HG02852 (cell line): ENCODE measurements at regions not wholly inside any gene's neighbourhood (a gene's known extent, or its start where the extent isn't known, plus 50 kb on each side); places are given as distances from the start of the nearest gene placed in this dataset.
"Not testable (repeated sequence)": the region's sequence is repeated elsewhere in the genome, so short reads cannot be mapped to it uniquely, and the experiment has no call there.

ENCODE experiments used
- ATAC-seq: cut with Tn5 transposase; IDR thresholded peaks from one replicate; pipeline ENCODE4 v1.9.1; 2021; ENCODE audit warnings: mild to moderate bottlenecking, moderate library complexity; ENCODE audit not compliant: unreplicated experiment

DNA sequence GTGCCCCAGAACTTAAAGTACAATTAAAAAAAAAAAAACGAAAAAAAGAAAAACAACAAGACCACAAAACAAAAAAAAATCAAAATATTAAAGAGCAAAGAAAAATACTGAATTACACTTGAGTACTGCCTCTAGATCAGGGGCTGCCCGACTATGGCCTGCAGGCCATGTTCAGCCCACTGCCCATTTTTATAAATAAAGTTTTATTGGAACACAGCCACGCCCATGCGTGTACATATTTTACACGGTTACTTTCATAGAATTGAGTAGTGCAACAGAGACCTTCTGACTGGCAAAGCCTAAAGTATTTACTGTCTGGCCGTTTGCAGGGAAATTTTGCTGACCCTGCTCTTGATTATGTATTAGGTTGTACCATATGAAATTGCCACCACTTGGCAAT lies 130.5 kb downstream of the ATXN3L start:
- ATAC-seq: no peak

DNA sequence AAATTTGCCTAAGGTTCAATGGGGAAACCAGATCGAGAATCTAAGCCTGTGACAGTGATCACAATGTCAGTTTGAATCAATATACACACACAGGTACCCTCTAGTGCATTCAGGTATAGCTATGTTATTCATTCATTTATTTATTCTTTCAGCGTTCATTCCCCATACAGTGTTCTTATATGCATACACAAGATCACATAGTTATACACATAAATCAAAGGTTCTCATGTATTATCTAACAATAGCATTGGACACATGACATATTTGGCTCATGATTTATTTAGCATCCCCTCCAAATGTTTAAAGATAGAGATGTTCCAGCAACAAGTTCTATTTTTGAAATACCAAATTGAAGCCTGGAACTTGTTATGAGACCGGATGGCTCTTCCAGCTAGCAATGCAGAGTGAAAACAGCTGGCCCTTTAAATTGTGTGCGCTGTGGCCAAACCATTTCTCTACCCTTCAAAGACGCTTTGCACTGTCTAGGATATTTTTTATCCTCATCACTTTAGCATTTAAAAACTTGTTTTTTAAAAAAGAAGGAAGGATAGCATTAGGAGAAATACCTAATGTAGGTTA lies 131.0 kb downstream of the ATXN3L start:
- ATAC-seq: no peak

DNA sequence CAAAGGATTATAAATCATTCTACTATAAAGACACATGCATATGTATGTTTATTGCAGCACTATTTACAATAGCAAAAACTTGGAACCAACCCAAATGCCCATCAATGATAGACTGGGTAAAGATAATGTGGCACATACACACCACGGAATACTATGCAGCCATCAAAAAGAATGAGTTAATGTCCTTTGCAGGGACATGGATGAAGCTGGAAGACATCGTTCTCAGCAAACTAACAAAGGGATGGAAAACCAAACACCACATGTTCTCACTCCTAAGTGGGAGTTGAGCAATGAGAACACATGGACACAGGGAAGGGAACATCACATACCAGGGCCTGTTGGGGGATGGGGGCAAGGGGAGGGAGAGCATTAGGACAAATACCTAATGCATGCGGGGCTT lies 133.2 kb downstream of the ATXN3L start:
- not testable (repeated sequence) for ATAC-seq

DNA sequence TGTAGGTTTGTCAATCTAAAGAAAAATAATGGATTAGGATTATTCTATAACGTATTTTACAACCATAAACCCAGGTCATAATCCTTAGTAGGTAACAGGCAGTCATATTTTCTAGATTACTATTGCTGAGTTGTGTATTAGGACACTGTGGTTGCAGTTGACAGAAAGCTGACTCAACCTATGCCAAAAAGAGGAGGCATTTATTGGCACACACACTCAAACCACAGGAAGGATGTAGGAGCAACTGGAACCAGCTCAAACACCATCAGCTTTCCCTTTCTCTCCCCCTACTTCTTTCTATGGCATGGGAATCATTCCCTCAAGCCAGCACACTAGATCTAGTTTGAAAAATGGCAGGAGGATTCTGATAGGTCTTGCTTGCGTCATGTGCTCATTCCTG lies 136.4 kb upstream of the FAM9C start:
- no peak for ATAC-seq

DNA sequence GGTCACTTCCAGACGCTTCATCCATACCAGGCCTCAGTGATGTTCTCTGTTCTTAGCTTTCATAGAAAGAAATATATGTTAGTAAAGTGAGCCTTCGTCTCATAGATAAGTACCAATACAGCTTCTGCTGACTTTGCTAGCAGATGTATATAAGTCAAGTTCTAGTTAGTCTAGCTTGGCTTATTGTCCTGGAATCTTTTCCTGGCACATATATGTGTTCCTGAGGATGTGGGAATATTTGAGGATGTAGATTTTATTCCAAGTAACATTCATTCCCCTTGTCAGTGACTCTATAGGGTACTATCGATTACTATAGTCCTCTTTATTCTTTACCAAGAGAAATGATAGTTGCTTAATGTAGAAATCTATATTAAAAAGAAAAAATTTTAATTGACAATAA lies 135.2 kb upstream of the FAM9C start:
- ATAC-seq: no peak

DNA sequence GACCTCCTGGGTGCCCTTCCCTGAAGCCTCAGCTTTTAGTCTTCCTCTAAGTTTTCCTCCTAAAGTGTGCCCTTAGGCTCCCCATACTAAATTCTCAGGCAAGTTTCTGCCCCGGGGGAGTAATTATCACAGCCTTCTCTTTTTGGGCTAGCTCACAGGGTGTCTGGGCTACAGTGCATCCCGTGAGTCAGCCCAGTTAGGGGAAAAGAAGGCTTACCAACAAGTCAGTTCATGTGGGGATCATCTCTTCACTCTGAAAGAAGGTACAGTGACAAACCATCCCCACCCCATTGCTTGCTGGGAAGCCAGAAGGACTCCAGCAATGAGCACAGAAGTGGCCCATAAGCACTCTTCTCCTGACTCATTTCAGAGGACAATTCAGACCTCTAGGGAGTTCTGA lies 134.7 kb upstream of the FAM9C start:
- no peak for ATAC-seq

DNA sequence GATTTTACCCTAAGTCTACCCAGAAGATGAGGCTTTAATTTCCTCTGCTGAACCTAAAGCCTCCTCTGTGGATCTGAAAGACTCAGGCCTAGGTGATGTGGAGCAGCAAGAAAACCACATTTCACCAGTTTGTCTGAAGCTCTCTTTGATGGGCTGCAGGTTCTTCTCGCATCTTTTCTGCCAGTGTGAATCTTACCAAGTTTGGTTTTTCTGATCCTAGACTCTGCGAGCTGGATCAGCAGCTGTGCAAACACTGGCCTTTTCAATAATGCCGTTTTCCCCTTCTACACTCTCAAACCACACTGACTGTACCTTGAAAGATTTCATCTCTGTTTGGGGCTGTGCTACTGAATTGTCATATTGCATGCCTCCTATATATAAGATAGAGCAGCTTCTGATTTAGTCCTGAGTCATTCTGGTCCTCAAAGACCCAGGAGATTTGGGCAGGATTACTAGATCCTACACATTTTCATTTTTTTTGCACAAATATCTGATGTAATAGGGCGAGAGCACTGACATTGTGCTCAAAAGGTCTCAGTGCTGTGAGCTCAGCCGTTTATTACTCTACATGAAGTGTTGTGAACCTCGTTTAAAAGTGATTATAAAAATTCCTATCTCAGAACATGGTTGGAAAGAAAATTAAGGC lies 133.6 kb upstream of the FAM9C start:
- ATAC-seq: no peak

DNA sequence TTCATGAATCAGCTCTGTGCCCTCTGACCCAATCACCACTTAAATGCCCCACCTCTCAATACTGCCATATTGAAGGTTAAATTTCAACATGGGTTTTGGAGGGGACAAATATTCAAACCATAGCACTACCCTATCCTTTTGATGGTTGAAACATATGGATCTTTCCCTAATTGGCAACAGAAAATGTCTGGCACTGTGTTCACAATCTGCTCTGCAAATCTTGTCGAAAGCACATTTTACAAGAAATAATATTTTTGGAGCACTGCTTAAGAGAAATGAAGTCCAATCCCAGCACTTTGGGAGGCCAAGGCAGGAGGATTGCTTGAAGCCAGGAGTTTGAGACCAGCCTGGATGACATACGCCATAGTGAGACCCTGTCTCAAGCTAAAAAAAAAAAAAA lies 130.6 kb upstream of the FAM9C start:
- ATAC-seq: no peak

DNA sequence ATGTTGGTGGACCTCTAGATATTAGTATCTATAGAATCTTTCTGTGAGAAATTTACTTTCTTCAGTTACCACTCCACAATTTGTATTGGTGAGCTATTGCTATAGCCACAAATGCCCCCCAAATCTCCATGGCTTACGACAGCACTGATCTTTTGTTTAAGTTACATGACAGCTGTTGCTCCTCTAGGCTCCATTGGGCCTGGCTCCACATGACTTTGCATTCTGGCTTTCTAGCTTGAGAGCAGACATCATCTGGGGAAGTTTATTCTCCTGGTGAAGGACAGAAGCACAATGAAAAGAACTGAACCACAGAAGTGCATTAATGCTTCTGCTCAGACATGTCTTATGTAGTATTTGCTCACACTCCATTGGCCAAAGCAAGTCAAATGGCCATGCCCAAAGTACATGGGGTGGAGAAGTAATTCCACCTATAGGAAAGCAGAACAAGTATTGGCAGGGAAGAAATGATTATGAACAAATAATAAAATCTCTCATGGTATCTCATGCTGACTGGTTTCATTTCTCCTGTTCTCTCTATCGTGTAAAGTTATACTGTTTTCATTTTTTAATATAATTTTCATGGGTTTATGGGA lies 126.6 kb upstream of the FAM9C start:
- no peak for ATAC-seq

DNA sequence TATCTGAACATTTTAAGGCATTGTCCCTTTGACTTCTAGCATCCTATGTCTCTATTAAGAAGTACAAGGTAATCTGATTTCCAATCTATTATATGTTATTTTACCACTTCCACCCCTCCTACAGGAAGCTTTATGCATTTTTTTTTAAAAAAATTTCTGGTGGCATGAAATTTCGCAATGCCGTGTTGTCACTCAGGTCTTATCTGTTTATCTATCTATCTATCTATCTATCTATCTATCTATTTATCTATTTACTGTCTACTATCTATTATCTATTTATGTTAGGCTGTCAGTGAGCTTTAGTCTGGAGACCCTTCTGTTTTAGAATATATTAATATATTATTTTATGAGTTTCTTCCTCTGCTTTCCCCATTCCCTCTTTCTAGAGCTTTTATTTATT lies 125.3 kb upstream of the FAM9C start:
- no peak for ATAC-seq

DNA sequence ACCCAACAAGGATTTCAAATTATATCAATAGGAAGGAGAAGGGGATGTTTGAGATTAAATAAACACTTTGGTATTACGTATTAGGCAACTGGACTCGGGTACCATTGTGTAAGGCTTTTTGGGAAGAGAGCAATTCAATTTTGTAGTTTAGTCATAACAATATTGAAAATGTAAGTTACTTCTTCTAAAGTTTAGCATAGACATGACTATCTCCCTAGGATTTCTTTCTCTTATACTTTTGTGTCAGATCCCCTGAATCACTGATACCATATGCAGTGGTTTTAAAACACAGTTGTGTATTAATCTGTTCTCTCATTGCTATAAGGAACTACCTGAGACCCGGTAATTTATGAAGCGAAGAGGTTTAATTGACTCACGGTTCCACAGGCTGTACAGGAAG lies 123.8 kb upstream of the FAM9C start:
- ATAC-seq: no peak

DNA sequence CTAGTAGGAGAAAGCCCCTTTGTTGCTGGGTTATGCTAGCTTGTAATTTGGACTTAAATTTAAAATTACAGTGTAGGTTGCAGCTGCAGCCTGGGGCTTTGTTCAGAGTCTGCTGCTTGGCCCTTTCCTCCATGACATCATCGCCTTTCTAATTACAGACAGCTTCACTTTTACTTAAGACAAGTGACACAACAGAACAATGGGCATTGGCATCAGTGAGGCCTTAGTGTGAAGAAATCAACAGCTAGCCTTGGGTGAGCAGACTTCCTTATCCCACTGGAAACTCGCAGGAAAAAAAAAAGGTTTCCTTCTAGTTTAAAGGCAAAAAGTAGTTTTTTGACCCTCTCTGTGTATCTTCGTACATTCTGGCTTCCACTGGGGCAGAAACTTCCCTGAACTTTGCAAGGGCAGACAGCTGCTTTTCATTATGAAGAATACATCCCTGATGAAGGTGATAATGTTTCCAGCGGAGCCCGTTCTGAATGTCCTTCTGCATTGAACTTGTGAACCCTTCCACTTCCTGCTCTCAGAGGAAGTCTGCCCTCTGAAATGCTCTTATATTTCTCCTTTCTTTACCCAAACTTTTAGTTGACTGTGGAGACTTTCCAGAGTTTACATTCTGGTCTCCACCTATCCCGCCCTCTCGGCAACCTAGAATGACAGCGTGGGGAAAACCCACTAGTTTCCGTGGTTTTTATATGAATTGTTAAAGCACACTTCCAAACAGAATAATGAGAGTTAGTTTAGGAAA lies 123.2 kb upstream of the FAM9C start:
- no peak for ATAC-seq

DNA sequence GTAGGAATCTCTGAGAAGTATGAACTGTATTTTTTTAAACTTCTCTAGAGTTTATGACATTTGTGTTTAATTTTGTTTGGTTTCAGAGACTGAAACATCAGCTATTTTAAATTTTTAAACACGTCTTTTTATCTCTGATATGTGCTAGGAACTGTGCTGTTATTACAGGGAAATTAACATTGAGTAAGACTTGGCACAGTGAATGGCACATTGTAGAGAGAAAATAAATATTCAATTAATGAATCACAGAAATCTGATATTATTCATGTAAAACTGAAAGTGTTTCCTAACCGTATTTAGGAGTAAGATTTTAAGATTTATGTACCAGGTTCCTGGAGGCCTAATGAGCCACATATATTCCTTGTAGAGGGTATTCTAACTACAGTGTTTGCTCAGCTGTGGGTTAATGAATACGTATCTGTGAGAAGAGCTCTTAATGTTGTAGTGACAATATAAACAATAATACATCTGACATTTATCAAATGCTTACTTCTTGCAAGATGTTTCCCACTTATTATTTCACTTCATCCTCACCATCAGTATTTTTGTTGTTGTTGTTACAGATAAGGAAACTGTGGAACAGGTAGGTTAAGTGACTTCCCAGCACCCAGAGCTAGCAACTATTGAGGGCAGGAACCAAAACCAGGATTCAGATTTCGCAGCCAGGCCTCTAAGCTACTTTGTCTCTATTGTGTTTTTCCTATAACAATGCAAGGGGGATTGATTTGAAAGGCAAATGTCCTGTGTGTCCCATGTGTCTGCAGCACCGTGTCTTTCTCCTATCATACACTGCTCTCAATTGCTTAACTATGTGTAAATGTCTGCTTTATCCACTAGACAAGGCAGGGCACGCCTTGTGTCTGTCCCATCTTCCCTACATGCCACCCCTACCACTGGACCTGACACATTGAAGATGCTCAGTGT lies 121.1 kb upstream of the FAM9C start:
- ATAC-seq: no peak

DNA sequence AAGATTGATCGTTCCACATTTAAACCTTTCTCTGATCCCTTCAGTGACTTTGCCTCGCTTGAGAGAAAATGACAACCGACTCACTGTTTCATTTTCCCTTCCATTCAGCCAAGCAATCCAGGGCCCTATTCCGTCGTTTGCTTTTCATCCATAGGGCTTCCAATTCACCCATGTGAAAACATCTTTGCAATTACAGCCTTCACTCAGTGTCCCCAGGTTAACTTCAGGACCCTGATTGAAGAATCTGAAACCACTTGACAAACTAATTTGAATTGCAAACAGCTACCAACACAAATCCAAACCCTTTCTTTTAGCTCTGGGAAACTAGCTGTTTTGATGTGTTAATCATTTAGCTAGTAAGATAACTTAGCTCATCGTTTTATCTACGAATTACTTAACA lies 120.2 kb upstream of the FAM9C start:
- no peak for ATAC-seq

DNA sequence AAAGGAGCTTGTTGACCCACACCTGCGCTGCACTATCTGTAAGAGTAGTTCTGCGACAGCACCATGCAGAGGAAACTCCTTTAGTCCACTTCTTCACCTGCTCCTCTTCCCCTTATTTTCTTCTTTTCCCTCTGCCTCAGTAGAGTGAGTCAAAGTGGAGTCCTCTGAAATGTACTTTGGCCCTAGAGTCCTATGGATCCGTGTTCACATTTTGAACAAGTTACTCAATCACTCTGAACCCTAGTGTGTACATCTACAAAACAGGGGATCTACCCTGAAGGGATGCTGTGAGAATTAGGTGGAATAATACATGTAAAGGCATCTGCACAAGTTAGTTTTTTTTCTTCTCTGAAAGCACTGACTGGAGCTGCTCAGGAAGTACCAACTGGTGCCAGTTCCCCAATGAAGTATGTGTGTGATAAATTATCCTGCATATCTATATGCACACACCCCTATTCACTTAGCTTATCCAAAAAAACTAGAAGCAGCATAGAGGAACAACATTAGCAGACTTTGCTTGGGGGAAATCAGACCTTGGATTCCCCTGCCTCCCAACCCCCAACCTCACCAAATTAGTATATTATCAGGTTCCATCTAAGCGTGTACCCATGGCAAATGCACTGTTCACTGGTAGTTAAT lies 118.5 kb upstream of the FAM9C start:
- ATAC-seq: no peak

DNA sequence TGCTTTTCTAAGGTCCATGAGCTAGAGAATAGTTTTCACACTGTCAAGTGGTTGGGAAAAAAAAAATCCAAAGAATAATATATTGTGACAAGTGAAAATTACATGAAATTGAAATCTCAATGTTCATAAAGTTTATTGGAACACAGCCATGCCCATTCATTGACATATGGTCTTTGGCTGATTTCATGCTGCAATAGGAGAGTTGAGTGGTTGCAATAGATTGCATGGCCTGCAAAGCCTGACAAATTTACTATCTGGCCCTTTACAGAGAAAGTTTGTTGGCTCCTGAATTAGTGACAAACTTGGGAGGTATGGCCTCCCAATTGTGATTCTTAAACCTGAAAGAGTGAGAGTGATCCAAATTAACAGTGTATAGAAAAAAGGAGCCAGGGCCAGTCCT lies 115.5 kb upstream of the FAM9C start:
- no peak for ATAC-seq

DNA sequence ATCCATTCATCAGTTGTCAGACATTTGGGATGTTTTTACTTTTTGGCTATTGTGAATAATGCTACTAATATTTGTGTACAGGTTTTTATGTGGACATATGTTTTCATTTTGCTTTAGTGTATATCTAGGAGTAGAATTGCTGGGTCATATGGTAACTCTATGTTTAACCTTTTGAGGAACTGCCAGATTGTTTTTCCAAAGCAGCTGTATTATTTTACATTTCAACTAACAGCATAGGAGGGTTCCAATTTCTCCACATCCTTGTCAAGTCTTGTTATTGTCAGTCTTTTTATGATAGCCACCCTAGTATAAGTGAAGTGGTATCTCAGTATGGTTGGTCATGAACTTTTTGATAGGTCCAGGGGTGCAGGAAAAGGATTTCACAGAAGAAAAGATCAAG lies 114.5 kb upstream of the FAM9C start:
- ATAC-seq: no peak

DNA sequence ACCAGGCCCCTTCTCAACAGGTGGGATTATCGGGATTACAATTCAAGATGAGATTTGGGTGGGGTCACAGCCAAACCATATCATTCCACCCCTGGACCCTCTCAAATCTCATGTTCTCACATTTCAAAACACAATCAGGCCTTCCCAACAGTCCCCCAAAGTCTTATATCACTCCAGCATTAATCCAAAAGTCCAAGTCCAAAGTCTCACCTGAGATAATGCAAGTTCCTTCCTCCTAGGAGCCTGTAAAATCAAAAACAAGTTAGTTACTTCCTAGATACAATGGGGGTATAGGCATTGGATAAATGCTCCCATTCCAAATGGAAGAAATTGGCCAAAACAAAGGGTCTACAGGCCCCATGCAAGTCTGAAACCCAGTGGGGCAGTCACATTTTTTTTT lies 111.1 kb upstream of the FAM9C start:
- ATAC-seq: not testable (repeated sequence)

DNA sequence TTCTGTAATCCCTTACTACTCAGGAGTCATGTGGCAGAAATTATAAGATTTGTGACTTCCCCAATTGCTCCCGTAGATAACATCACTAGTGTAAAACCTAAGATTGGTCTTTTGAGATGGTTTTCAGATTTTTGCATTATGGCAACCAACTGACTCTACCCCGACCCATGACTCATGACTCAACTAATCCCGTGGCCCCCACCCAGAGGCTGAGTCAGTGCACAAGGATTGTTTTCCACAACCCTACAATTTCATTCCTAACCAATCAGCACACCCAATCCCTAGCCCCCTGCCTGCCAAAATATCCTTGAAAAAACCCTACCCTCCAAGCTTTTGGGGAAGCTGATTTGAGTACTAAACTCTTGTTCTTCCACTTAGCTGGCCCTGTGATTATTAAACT lies 109.4 kb upstream of the FAM9C start:
- ATAC-seq: no peak

DNA sequence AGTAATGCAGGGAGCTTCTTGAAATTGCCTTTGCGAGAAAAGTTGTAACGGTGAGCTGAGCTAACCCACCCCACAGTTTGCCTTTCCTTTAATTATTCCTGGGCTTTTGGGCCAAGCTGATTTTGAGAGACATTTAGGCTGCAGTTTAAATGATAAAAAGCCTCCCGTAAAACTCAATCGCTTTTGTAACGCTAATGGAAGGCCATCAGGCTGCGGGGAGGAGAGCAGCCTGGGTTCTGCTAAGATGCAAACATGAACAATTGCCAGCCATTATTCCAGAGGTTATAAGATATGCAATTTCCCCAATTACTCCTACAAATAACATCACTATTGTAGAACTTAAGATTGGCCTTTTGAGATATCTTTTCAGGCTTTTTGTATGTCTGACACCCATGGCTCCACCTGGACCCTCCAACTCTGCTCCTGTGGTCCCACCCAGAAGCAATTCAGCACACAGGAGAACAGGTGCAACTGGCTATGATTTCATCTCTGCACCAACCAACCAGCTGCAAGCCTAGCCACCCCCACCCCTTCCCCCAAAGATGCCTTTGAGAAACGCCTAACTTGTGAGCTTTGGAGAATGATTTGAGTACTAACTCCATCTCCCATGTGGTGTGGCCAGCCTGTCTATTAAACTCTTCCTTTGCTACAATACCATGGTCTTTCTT lies 108.2 kb upstream of the FAM9C start:
- no peak for ATAC-seq
